GM23338 (cell line): ENCODE measurements at regions not wholly inside any gene's neighbourhood (a gene's known extent, or its start where the extent isn't known, plus 50 kb on each side); places are given as distances from the start of the nearest gene placed in this dataset.

Experiments
- ATAC-seq: fragments of 200-7000 bp; cut with Tn5 transposase; 3 replicates; pipeline ENCODE4 v1.9.1; 2020
- DNase-seq: peaks from one replicate; pipeline ENCODE4 v3.0.0-alpha.2; 2015; ENCODE audit warnings: low spot score
- H2AFZ ChIP-seq: fragments of 200-600 bp; sonication (generic); 2 replicates; pipeline ENCODE4 v1.8.0; 2016; ENCODE audit warnings: antibody characterized with exemption, mild to moderate bottlenecking, moderate library complexity
- H3F3A ChIP-seq: fragments of 200-600 bp; sonication (generic); replicated peaks from 2 replicates; pipeline ENCODE4 v1.8.0; 2017; ENCODE audit warnings: antibody characterized with exemption, mixed run types, low read depth
- H3K27ac ChIP-seq: fragments of 200-600 bp; sonication (generic); 2 replicates; pipeline ENCODE4 v1.6.1; 2016; ENCODE audit warnings: low read depth
- H3K27me3 ChIP-seq: fragments of 200-600 bp; sonication (generic); 2 replicates; pipeline ENCODE4 v1.8.0; 2016; ENCODE audit warnings: mild to moderate bottlenecking, mixed run types, moderate library complexity; ENCODE audit not compliant: insufficient read depth
- H3K36me3 ChIP-seq: fragments of 200-600 bp; sonication (generic); 2 replicates; pipeline ENCODE4 v1.8.0; 2016; ENCODE audit warnings: mild to moderate bottlenecking; ENCODE audit not compliant: insufficient read depth
- H3K4me1 ChIP-seq: fragments of 200-600 bp; sonication (generic); 2 replicates; pipeline ENCODE4 v1.8.0; 2016; ENCODE audit warnings: mild to moderate bottlenecking, moderate library complexity; ENCODE audit not compliant: insufficient read depth
- H3K4me2 ChIP-seq: fragments of 200-600 bp; sonication (generic); 2 replicates; pipeline ENCODE4 v1.7.1; 2017; ENCODE audit warnings: mixed run types
- H3K4me3 ChIP-seq: fragments of 200-600 bp; sonication (generic); 2 replicates; pipeline ENCODE4 v1.6.1; 2016; ENCODE audit warnings: mixed run types
- H3K79me2 ChIP-seq: fragments of 200-600 bp; sonication (generic); replicated peaks from 2 replicates; pipeline ENCODE4 v1.8.0; 2017; ENCODE audit warnings: mild to moderate bottlenecking; ENCODE audit not compliant: insufficient read depth
- H3K9me2 ChIP-seq: fragments of 200-600 bp; sonication (generic); 2 replicates; pipeline ENCODE4 v1.8.0; 2017; ENCODE audit not compliant: insufficient read depth
- H4K20me1 ChIP-seq: fragments of 200-600 bp; sonication (generic); replicated peaks from 2 replicates; pipeline ENCODE4 v1.8.0; 2017; ENCODE audit warnings: mild to moderate bottlenecking; ENCODE audit not compliant: insufficient read depth
- H3K27ac Mint-ChIP-seq: 2 replicates; pipeline ENCODE4 v1.8.0; 2020; ENCODE audit warnings: inconsistent platforms, mild to moderate bottlenecking, moderate library complexity, mixed read lengths
- H3K27me3 Mint-ChIP-seq: 3 replicates; pipeline ENCODE4 v1.8.0; 2022; ENCODE audit warnings: low read depth, mild to moderate bottlenecking, moderate library complexity, mixed read lengths, inconsistent platforms; ENCODE audit not compliant: insufficient read depth, poor library complexity
- H3K36me3 Mint-ChIP-seq: 3 replicates; pipeline ENCODE4 v1.8.0; 2021; ENCODE audit warnings: low read depth, mild to moderate bottlenecking, inconsistent platforms, moderate library complexity, mixed read lengths
- H3K4me1 Mint-ChIP-seq: 3 replicates; pipeline ENCODE4 v1.8.0; 2020; ENCODE audit warnings: mild to moderate bottlenecking, inconsistent platforms, mixed read lengths
- H3K4me3 Mint-ChIP-seq: 3 replicates; pipeline ENCODE4 v1.8.0; 2021; ENCODE audit warnings: moderate library complexity, mild to moderate bottlenecking, inconsistent platforms, mixed read lengths
- H3K9me3 Mint-ChIP-seq: 3 replicates; pipeline ENCODE4 v1.8.0; 2020; ENCODE audit warnings: moderate library complexity, mild to moderate bottlenecking, inconsistent platforms, mixed read lengths
- CREB1 ChIP-seq: fragments of 250-450 bp; sonication (Bioruptor Pico); IDR thresholded peaks from 2 replicates; pipeline ENCODE4 v1.5.0; 2020; ENCODE audit warnings: low read depth, mild to moderate bottlenecking, moderate library complexity
- ETS1 ChIP-seq: IDR thresholded peaks from 2 replicates; pipeline ENCODE4 v1.6.1; 2016; ENCODE audit warnings: antibody characterized with exemption
- ZNF114 ChIP-seq: fragments of 250-450 bp; sonication (Bioruptor Pico); IDR thresholded peaks from 2 replicates; pipeline ENCODE4 v1.5.0; 2020; ENCODE audit warnings: mild to moderate bottlenecking, moderate library complexity
- ZNF462 ChIP-seq: fragments of 250-450 bp; sonication (Bioruptor Pico); IDR thresholded peaks from 2 replicates; pipeline ENCODE4 v1.5.0; 2020; ENCODE audit warnings: mild to moderate bottlenecking, moderate library complexity
- TF ChIP-seq, protein P1 (sequence below), 2 experiments: fragments of 200-600 bp in 1 of 2; sonication (generic) in 1 of 2; conservative IDR thresholded peaks; 2 replicates each; pipeline versions ENCODE4 v1.5.1 to v1.6.1; 2016 to 2017; ENCODE audit warnings: antibody characterized with exemption in 2 of 2, low read depth in 2 of 2, mild to moderate bottlenecking in 2 of 2, moderate library complexity in 1 of 2

DNA sequence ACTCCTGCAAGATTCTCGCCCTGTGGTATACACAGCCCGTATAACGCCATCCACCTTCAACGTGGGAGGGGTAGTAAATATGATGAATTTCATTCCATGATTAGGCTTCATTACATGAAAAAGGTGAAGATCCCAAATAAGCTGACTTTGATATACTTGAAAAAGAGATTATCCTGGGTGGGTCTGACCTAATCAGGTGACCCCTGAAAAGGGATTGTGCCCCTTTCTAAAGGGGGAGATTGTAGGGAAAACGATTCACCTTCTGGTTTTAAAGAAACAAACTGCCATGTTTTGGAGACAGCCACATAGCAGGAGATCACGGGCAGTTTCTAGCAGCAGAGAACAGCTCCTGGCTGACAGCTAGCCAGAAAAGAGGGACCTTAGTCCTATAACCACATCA, 155.1 kb upstream of the SMLR1 start (continued):
- TF ChIP-seq ZNF462, result no peak
- TF ChIP-seq ZNF114 (CRISPR knock-in tag), result no peak
- TF ChIP-seq, protein P1, sequence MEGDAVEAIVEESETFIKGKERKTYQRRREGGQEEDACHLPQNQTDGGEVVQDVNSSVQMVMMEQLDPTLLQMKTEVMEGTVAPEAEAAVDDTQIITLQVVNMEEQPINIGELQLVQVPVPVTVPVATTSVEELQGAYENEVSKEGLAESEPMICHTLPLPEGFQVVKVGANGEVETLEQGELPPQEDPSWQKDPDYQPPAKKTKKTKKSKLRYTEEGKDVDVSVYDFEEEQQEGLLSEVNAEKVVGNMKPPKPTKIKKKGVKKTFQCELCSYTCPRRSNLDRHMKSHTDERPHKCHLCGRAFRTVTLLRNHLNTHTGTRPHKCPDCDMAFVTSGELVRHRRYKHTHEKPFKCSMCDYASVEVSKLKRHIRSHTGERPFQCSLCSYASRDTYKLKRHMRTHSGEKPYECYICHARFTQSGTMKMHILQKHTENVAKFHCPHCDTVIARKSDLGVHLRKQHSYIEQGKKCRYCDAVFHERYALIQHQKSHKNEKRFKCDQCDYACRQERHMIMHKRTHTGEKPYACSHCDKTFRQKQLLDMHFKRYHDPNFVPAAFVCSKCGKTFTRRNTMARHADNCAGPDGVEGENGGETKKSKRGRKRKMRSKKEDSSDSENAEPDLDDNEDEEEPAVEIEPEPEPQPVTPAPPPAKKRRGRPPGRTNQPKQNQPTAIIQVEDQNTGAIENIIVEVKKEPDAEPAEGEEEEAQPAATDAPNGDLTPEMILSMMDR (conservative IDR thresholded peaks at IDR 0.05; ENCODE audit: low read depth in 2 of 2), result no peak

DNA sequence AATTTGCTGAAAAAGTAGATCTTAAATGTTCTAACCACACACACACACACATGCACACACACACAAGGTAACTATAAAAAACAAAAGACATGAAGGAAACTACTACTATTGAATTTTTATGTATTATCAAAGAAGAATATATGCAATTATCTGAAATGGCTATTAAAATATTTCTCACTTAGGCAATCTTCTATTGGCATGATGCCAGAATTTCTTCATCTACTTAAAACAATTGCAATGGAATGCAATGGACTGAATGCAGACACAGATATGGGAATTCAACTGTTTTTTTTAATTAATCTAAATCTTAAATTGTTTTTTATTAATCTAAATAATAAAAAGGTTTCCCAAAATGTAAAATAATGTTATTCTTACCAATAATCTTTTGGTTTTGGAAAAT, 152.6 kb upstream of the SMLR1 start:
- Histone ChIP-seq H3K27me3 (no peaks in the 10 kb centered on the region), H2AFZ (no peak overlapping the region), H3K4me1 (no peaks in the 10 kb centered on the region; the same call in 1 of the 2 replicates), H3K79me2 (no peaks in the 10 kb centered on the region), H3K9me2 (no peaks in the 10 kb centered on the region), H3K36me3 (no peaks in the 10 kb centered on the region), H4K20me1 (no peaks in the 10 kb centered on the region), H3K4me2 (no peak overlapping the region), H3K27ac (no peak overlapping the region), H3F3A (no peaks in the 10 kb centered on the region), H3K4me3 (no peak overlapping the region)
- TF ChIP-seq ETS1 (no peak), ZNF462 (no peak), CREB1 (CRISPR knock-in tag) (no peak)
- no peak for DNase-seq
- ATAC-seq, result no peak
- H3K27ac Mint-ChIP-seq, result no peak overlapping the region
- no peak overlapping the region for H3K4me3 Mint-ChIP-seq
- peaks cover 12% of the 10 kb centered on the region; the same call in 2 of the 3 replicates for H3K4me1 Mint-ChIP-seq
- 0 out of 3 replicates have a peak, but pooled peaks cover 4% of the 10 kb centered on the region for H3K36me3 Mint-ChIP-seq
- no peaks in the 10 kb centered on the region; the same call in 2 of the 3 replicates for H3K9me3 Mint-ChIP-seq
- no peaks in the 10 kb centered on the region for H3K27me3 Mint-ChIP-seq
